Muscle of leg (tissue), 3 donors: ENCODE measurements at regions not wholly inside any gene's neighbourhood (a gene's known extent, or its start where the extent isn't known, plus 50 kb on each side); places are given as distances from the start of the nearest gene placed in this dataset.

Source experiments
- DNase-seq: peaks from one replicate; pipeline ENCODE4 v3.0.0; 2013
- H3K27ac ChIP-seq: one replicate; pipeline ENCODE4 v1.5.1; 2013; ENCODE audit warnings: mild to moderate bottlenecking, low read length, control low read depth
- H3K27me3 ChIP-seq: one replicate; pipeline ENCODE4 v1.6.1; 2013; ENCODE audit warnings: low read length; ENCODE audit not compliant: control insufficient read depth, insufficient read depth
- H3K36me3 ChIP-seq: one replicate; pipeline ENCODE4 v1.6.1; 2013; ENCODE audit warnings: low read length; ENCODE audit not compliant: control insufficient read depth, insufficient read depth
- H3K4me1 ChIP-seq: one replicate; pipeline ENCODE4 v1.6.1; 2013; ENCODE audit warnings: low read length; ENCODE audit not compliant: control insufficient read depth, insufficient read depth
- H3K4me3 ChIP-seq: one replicate; pipeline ENCODE4 v1.5.1; 2013; ENCODE audit warnings: low read length, control low read depth
- H3K9me3 ChIP-seq: replicated peaks from 2 replicates; pipeline ENCODE4 v1.6.1; 2013; ENCODE audit warnings: low read depth, low read length; ENCODE audit not compliant: control insufficient read depth
- WGBS: methylation state at CpG from one replicate; pipeline ENCODE4 v1.1.5; 2013; ENCODE audit warnings: missing lambda C conversion rate; ENCODE audit not compliant: insufficient coverage; 5-methylcytosine and 5-hydroxymethylcytosine counted together

GRCh38 chr14:36083317-36083716 is 93.2 kb downstream of the PTCSC3 start:
- no peaks in the 10 kb centered on the region for H3K27me3 ChIP-seq
- no peak overlapping the region for H3K27ac ChIP-seq
- no peak overlapping the region for H3K4me3 ChIP-seq
- no peaks in the 10 kb centered on the region for H3K4me1 ChIP-seq
- WGBS, result no CpG with 5 or more reads among the region's 1 CpG
- no peaks in the 10 kb centered on the region for H3K9me3 ChIP-seq
- DNase-seq, result no peak
- H3K36me3 ChIP-seq, result no peaks in the 10 kb centered on the region

GRCh38 chr14:36078080-36078479 is 98.4 kb downstream of the PTCSC3 start:
- H3K27ac ChIP-seq, result no peak overlapping the region
- H3K4me3 ChIP-seq, result no peak overlapping the region
- H3K36me3 ChIP-seq, result no peaks in the 10 kb centered on the region
- DNase-seq, result no peak
- no peaks in the 10 kb centered on the region for H3K27me3 ChIP-seq
- H3K4me1 ChIP-seq, result no peaks in the 10 kb centered on the region
- H3K9me3 ChIP-seq, result no peaks in the 10 kb centered on the region

- WGBS, result 40% methylated on average over 1 of the region's 1 CpG
- Histone ChIP-seq H3K9me3 (no peaks in the 10 kb centered on the region), H3K27me3 (no peaks in the 10 kb centered on the region), H3K4me3 (no peak overlapping the region), H3K36me3 (no peaks in the 10 kb centered on the region), H3K27ac (no peak overlapping the region), H3K4me1 (no peaks in the 10 kb centered on the region)
- no peak for DNase-seq
Measured at GRCh38 chr14:36076197-36076596, 100.3 kb downstream of the PTCSC3 start.

- Histone ChIP-seq H3K27ac (no peak overlapping the region), H3K9me3 (no peaks in the 10 kb centered on the region), H3K4me1 (no peaks in the 10 kb centered on the region), H3K27me3 (no peaks in the 10 kb centered on the region), H3K4me3 (no peak overlapping the region), H3K36me3 (no peaks in the 10 kb centered on the region)
- DNase-seq, result no peak
- 50% methylated on average over 1 of the region's 7 CpGs for WGBS
Measured at GRCh38 chr14:36075203-36075602, 101.3 kb downstream of the PTCSC3 start.

- no peaks in the 10 kb centered on the region for H3K9me3 ChIP-seq
- no CpG with 5 or more reads among the region's 4 CpGs for WGBS
- H3K4me1 ChIP-seq, result no peaks in the 10 kb centered on the region
- no peak overlapping the region for H3K27ac ChIP-seq
- H3K36me3 ChIP-seq, result no peaks in the 10 kb centered on the region
- no peak for DNase-seq
- no peak overlapping the region for H3K4me3 ChIP-seq
- no peaks in the 10 kb centered on the region for H3K27me3 ChIP-seq
Measured at GRCh38 chr14:36070720-36071043, 105.8 kb downstream of the PTCSC3 start.

GRCh38 chr14:36070031-36070719 is 106.3 kb downstream of the PTCSC3 start:
- Histone ChIP-seq H3K4me1 (no peaks in the 10 kb centered on the region), H3K36me3 (no peaks in the 10 kb centered on the region), H3K27me3 (no peaks in the 10 kb centered on the region), H3K4me3 (no peak overlapping the region), H3K9me3 (no peaks in the 10 kb centered on the region), H3K27ac (no peak overlapping the region)
- WGBS, result 6% methylated on average over 5 of the region's 8 CpGs
- peak; percentile 21 for DNase-seq

GRCh38 chr14:36069535-36069900 is 107.0 kb downstream of the PTCSC3 start:
- Histone ChIP-seq H3K36me3 (no peaks in the 10 kb centered on the region), H3K27ac (no peak overlapping the region), H3K9me3 (no peaks in the 10 kb centered on the region), H3K4me3 (no peak overlapping the region), H3K27me3 (no peaks in the 10 kb centered on the region), H3K4me1 (no peaks in the 10 kb centered on the region)
- peak; percentile 11 for DNase-seq
- WGBS, result no CpG with 5 or more reads among the region's 2 CpGs

- no peak for DNase-seq
- WGBS, result 39% methylated on average over 2 of the region's 11 CpGs
- Histone ChIP-seq H3K36me3 (no peaks in the 10 kb centered on the region), H3K4me3 (no peak overlapping the region), H3K27me3 (no peaks in the 10 kb centered on the region), H3K4me1 (no peaks in the 10 kb centered on the region), H3K27ac (no peak overlapping the region), H3K9me3 (no peaks in the 10 kb centered on the region)
Measured at GRCh38 chr14:36068777-36069534, 107.6 kb downstream of the PTCSC3 start.

- no peak overlapping the region for H3K27ac ChIP-seq
- H3K27me3 ChIP-seq, result no peaks in the 10 kb centered on the region
- no peaks in the 10 kb centered on the region for H3K4me1 ChIP-seq
- H3K4me3 ChIP-seq, result no peak overlapping the region
- H3K36me3 ChIP-seq, result no peaks in the 10 kb centered on the region
- H3K9me3 ChIP-seq, result no peaks in the 10 kb centered on the region
- DNase-seq, result peak; percentile 34
- WGBS, result 86% methylated on average over 1 of the region's 4 CpGs
Measured at GRCh38 chr14:36067428-36068187, 108.9 kb downstream of the PTCSC3 start.

GRCh38 chr14:36066636-36067035 is 109.9 kb downstream of the PTCSC3 start:
- no peak for DNase-seq
- Histone ChIP-seq H3K27ac (no peak overlapping the region), H3K36me3 (no peaks in the 10 kb centered on the region), H3K27me3 (no peaks in the 10 kb centered on the region), H3K4me1 (no peaks in the 10 kb centered on the region), H3K9me3 (no peaks in the 10 kb centered on the region), H3K4me3 (no peak overlapping the region)
- 100% methylated on average over 2 of the region's 4 CpGs for WGBS
